Sigmoid colon (tissue), 4 donors: ENCODE measurements at regions not wholly inside any gene's neighbourhood (a gene's known extent, or its start where the extent isn't known, plus 50 kb on each side); places are given as distances from the start of the nearest gene placed in this dataset.

Experiments used
- CTCF ChIP-seq, 4 experiments: fragments of 450-650 bp in 3 of 4; fragments of 200-600 bp in 1 of 4; IDR thresholded peaks; one replicate each; pipeline ENCODE4 v1.5.1; 2016 to 2019; ENCODE audit warnings: antibody characterized with exemption in 4 of 4, mild to moderate bottlenecking in 3 of 4, moderate library complexity in 2 of 4
- EP300 ChIP-seq, 4 donors: sonication (generic); formaldehyde crosslinking; IDR thresholded peaks; one replicate each; pipeline ENCODE4 v1.6.1; 2017; ENCODE audit warnings: antibody characterized with exemption in 4 of 4
- POLR2AphosphoS5 ChIP-seq, 4 donors: sonication (generic); formaldehyde crosslinking; IDR thresholded peaks; one replicate each; pipeline ENCODE4 v1.6.1; 2017; ENCODE audit warnings: antibody characterized with exemption in 4 of 4

- no peak for TF ChIP-seq CTCF (IDR thresholded peaks at IDR 0.05)
- no peak for TF ChIP-seq POLR2AphosphoS5 (IDR thresholded peaks at IDR 0.05)
- TF ChIP-seq EP300 (IDR thresholded peaks at IDR 0.05): no peak
Measured at GRCh38 chr2:126429103-126429502, 226.9 kb upstream of the GYPC start.
